Left ventricle myocardium superior (tissue), 1 donor: ENCODE measurements at regions not wholly inside any gene's neighbourhood (a gene's known extent, or its start where the extent isn't known, plus 50 kb on each side); places are given as distances from the start of the nearest gene placed in this dataset.
"Not testable (repeated sequence)": the region's sequence is repeated elsewhere in the genome, so short reads cannot be mapped to it uniquely, and the experiment has no call there.

Experiments
- ATAC-seq: fragments of 200-7000 bp; cut with Tn5 transposase; one replicate; pipeline ENCODE4 v1.9.1; 2020; ENCODE audit warnings: mild to moderate bottlenecking, moderate library complexity
- DNase-seq: peaks from one replicate; pipeline ENCODE4 v3.0.0-alpha.2; 2020
- intact Hi-C: fragments of 100-400 bp; cut with micrococcal nuclease; formaldehyde crosslinking; loops from one replicate; pipeline ENCODE4 v1.11.0; 2022
- donor health status: DM: no; HTN: yes; CAD: no; lungs with severe emphysema.

DNA sequence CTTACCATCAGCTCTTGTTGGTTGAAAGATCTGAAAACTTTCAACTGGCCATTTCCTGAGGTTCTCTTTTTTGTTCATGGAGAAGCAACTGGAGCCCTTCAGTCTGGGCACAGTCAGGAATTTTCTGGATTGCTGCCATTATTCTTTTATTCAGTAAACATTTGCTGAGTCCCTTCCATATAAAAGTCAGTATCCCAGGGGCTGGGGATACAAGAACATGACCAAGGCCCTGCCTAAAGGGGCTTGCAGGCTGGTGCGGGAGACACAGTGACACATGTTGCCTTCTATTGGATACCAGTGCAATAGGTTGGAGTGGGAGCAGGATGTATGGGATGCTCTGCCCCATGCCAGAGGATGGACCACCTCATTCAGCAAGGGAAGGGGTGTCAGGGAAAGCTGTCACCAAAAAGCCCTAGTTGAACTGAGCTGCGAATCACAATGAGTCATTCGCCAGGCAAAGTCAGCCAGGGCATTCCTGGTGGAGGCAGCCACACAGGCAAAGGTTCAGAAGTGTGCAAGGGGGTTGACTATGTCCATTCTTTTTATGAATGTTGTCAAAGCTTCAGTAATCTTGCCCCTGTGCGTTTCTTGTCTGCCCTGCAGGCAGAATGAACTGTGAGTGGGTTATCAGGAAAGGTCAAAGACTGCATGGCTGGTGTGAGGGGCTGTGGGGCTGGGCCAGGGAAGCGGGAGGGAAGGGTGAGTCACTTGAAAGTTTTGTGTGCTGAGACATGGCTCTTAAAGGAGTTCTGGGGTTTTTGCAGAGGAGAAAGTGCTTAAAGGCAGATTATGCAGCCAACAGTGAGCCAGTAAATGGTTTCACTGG, 395.9 kb downstream of the KCNRG start:
- intact Hi-C loops: no loop called here
- DNase-seq (no peak), ATAC-seq (peak; percentile 68)

DNA sequence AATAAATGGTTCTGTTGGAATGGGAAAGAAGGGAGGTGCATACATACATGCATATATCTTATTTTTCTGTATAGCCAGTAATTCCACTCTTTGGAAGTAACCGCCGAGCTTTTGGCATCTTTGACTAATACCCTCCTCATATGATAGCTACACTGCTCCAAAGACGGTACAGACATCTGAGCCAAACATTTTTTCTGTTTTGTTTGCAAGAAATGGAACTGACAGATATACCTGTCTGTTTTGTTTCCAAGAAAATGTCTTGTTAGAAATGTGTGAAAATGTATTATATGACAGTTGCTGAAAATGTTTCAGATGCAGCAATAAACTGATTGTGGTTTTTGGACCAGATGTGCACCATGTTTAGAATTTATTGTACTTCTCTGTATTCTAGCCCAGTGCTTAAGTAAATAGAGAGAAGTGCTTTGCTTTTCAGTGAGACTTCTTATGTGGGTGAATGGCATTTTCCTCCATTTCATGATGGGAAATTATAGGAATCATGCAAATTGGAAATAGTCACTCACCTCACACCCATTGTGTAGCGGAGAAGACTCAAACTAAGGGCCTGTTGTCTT, 396.9 kb downstream of the KCNRG start:
- DNase-seq: no peak
- intact Hi-C loops: no loop called here
- no peak for ATAC-seq

DNA sequence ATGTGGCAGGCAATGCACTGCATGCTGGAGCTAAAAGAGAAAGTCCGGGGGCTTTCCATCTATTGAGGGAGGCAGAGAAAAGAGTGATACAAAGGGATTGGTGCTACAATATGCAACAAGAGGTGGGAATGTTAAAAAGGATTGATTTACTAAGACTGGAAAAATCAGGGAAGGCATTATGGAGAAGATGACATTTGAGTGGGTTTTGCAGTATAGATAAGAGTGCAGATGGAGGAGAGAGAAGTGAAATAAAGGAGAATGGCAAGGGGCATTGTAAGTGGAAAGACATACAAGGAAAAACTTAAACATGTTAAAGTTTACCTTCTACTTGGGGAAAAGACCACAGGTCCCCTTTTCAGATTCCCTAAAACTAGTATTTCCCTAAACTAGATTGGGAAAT, 399.4 kb downstream of the KCNRG start:
- DNase-seq (no peak), ATAC-seq (no peak)
- intact Hi-C loops: no loop called here

DNA sequence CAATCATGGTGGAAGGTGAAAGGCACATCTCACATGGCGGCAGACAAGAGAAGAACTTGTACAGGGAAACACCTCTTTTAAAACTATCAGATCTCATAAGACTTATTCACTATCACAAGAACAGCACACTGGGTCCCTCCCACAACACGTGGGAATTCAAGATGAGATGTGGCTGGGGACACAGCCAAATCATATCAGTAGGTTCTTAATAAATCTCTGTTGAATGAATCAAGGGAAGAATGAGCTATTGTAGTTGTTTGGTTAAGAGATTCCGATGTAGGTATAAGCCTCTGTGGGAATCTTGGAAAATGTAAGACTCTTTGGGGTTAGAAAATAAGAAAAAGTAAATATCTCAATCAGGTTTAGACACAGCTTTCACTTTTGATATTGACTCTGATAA, 400.2 kb downstream of the KCNRG start:
- intact Hi-C loops: no loop called here
- no peak for ATAC-seq
- no peak for DNase-seq

DNA sequence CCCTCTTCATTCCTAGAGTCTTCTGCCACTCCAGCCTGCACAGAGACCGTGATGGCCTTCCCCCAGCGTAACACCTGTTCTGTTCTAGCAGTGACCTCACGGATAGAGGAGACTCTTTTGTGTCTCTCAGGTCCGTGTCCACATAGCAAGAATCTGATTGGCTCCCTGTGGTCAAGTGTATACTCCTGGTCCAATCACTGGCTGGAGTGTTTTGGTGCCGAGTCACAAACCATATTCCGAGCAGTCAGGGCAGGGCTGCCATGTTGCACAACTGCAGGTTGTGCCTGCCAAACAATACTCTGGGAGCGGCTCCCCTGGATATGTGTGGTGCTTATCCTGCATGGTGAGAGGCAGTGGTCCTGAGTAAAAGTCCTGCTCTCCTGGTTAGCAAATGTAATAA, 402.4 kb downstream of the KCNRG start:
- DNase-seq (no peak), ATAC-seq (no peak)
- intact Hi-C loops: no loop called here

DNA sequence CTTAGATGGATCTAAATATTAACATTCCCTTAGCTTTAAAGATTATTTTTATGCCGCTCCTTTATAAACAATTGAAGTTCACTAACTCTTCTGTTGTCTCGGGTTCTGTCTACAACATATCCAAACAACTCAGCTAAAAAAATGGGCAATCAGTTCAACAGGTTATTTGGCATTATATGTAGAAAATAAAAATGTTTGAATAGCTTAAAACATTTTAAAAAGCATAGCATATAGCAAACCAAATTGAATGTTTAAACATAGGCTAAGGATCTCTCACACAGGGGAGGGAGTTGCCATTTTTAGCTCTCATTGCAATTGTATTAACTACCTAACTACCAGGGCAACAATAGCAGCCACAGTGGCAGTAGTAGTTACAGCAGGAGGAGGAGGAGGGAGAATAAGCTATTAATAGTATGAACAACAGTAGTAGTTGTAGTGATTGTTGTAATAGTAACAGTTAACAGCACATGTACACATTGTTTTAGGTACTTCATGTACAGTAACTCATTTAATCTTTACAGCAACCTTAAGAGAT, 404.2 kb downstream of the KCNRG start:
- intact Hi-C loops: no loop called here

DNA sequence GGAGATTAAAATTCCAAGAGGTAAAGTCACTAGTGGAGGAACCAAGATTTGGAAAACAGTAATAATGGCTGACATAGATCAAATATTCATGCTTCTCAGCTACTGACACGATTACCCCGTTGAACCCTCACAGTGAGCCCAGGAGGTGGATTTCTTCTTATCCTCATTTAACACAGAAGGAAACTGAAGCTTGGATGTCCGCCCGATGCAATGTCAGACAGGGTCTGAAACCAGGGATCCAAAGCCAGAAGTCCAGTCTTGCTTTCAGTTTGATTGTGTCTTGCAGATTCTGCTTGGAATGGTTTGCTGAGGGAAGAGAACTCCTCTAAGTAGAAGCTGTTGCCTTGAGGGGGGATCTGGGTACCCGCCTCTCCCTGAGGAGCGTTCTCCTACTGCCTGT, 404.7 kb downstream of the KCNRG start:
- peak; percentile 53 for ATAC-seq
- DNase-seq: peak; percentile 38
- intact Hi-C loops: no loop called here

More for the DNA sequence above, 404.2 kb downstream of the KCNRG start:
- DNase-seq (no peak), ATAC-seq (peak; percentile 83)

DNA sequence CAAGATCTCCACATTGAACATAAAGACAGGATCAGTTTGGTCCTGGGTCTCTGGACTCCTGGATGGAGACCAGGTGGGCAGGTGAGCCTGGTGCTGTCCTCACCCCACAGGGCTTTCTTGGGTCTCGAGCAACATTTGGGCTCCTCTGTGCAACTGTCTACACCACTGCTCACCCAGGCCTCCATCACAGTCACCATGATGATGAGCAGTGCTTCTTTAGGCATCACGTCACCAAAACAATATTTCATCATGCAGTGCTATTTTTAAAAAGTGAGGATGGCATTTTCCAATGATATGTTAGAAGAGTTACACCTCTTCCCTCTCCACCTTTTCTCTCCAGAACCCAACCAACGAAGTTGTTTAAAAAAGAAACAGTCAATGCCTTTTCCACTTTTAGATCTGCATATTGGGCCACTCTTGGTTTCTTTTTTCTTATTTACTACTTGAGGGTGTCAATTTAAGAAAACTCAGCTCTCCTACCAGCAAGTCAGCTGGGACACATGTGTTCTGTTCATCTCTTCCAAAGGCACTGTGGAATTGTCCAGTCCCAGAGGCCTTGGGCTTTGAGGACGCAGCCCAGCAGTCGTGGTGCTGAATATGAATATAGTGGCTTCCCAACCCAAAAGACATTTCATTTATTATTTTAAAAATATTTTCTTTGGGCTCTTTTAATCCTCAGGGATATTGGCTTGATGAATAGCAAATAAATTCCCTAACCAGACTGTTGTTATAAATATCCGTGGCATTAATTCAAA, 405.7 kb downstream of the KCNRG start:
- ATAC-seq (peak; percentile 65), DNase-seq (no peak)
- intact Hi-C loops: no loop called here

DNA sequence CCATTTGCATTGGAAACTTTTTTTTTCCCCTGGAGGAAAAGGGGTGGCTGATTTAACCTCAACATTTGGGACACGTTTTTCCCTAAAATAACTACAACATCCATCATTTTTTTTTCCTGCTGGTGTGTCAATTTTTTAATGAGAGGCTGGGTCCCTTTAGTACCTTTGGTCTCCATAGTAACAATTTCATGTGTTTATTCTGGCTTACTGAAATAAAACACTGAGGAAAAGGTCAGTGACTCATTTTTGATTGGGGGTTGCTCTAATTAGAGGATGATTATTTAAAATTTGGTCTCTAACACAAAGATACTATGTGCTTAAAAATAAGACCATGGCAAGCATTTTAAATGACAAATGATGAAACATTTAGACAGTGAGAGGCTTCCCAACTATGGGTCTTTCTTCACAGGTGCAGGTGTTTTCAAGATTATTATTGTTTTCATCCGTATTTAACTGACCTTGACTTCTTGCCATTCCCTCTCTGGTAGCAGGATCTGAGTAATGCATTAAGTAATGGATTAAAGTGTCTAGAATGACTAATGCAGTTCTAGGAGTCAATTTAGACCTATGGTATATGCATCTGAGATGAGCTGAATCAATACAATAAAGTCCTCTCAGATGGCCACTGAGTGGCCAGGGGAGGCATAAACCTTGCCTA, 406.4 kb downstream of the KCNRG start:
- DNase-seq (no peak), ATAC-seq (no peak)
- intact Hi-C loops: no loop called here

DNA sequence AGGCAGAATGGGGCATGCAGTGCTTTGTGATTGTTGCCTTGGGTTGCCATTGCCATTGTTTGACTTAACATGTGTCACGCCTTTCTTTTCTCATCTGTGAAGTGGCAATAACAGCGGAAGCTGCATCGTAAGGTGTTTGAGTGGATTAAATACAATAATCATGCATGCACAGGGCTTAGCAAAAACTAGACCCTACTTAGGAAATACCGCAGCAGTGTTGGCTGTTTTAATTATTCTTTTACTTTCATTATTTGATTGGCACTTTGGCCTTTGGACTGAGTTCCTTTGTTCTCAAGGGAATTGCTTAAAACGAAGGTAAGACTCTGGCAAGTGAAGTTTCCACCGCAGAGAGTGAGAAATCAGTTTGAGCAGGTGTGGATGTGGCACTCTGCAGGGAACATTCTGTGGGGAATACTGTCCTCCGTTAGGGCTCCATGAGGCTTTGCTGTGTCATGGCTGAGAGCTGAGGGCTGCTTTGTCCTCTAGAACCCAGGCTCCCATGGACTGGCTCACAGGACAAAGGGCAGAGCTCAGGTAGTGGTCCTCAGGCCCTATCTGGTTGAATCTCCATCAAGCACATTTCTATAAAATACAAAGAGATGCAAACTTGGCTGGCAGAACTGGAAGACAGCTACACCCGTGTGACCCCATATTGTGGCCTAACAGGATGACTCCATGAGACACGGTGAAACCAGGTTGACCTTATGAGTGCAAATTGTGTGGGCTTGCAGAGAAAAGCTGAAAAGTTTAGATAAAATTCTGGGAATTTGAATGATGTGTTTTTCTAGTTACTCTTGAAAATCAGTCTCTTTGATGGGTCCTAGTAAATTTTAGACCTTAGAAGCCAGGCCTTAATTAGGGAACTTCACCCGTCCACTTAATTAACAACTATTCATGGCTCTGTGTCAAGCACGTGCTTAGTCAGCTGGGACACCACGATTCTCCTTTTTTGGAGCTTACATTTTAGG, 407.2 kb downstream of the KCNRG start:
- DNase-seq: no peak
- intact Hi-C loops: no loop called here
- no peak for ATAC-seq

DNA sequence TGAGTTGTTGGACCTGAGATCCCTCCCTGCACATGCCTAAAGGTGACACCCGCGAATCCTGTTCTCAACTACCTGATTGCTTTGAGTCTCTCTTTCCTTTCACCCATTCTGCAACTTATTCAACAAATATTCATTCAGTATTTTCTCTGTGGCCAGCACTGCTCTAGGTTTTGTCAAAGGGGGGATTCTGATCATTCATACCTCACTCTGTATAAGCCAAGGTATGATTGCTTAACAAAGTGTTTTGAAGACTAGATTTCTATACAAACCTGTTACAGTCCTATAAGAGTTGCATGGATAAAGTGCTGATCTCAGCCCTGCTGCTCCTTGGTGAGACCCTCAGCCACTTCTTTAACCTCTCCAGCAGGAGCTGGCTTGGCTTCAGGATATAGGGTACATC, 409.7 kb downstream of the KCNRG start:
- no peak for DNase-seq
- intact Hi-C loops: no loop called here
- ATAC-seq: no peak

DNA sequence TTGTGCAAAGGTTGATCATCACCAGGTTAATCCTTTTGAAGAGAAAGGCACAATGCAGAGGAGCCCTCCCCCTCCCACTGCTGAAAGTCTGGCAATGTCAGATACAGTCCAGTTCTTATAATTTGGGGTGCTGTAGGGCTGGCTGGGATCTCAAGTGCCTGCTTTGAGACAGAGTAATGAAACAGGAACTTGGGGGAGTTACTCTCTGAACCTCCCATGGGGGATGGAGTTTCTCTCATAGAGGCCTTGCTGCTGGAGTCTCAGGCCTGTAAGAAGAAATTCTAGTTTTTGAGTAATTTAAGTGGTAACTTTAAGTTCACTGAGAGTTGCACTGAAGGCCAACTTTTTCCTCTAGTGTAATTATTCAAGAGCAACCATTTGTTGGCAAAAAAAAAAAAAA, 410.5 kb downstream of the KCNRG start:
- intact Hi-C loops: no loop called here
- ATAC-seq (no peak), DNase-seq (no peak)

DNA sequence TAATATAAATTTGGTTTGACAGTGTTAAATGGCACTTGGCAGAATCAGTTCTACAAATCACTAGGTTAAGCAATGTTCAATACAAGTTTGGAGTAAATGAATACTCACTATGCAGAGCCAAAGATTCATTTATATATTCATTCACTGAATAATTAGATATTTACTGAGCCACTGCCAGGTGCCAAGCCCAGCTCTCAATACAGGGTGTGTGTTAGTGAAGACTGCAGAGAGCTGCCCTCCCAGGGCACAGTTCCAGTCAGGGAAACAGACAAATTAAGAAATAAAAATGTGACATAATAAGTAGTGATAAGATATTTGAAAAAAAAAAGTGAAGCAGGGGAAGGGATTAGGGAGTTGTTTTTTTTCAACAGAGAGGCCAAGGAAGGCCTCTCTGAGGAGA, 411.7 kb downstream of the KCNRG start:
- no peak for ATAC-seq
- intact Hi-C loops: no loop called here

DNA sequence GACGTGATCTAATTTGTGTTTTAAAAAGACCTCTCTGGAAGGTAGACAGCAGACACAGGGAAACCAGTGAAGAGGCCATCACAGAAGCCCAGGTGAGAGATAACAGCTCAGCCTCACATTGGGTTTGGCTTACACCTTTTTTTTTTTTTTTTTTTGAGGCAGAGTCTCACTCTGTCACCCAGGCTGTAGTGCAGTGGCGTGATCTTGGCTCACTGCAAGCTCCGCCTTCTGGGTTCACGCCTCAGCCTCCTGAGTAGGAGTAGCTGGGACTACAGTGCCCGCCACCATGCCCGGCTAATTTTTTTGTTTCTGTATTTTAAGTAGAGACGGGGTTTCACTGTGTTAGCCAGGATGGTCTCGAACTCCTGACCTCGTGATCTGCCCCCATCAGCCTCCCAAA, 412.3 kb downstream of the KCNRG start:
- DNase-seq, ATAC-seq, intact Hi-C loops: not testable (repeated sequence)

More for the DNA sequence above, 411.7 kb downstream of the KCNRG start:
- no peak for DNase-seq

DNA sequence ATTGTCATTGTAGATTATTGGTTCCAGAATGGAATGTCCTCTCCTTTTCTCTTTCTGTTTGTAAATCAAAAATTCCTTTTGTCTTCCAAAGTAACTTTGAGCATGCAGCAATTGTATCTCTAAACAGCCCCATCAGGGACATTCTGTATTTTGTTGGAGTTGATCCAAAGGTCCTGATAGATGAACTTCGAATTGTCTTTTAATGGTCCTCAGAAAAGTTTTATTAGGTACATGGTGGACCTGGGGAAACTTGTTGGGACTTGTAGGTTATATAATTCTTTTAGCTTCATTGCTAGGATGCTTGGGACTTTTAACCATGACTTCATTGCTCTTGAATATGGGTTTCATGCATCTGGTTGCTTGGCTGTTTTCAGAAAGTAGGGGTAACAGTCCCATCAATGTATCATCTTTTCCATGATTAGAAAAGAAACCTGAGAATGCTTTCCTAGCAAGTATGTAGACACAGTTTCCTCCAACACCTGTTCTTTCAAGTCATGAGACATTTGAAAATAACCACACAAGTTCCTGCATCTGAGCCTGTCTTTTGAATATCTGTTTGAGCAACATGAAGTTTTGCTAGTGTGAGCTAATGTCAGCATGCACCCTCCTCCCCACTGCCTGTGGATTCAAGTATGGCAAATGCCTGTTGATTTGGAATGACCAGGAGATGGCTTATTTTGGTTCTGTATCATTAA, 413.1 kb downstream of the KCNRG start:
- intact Hi-C loops: no loop called here

DNA sequence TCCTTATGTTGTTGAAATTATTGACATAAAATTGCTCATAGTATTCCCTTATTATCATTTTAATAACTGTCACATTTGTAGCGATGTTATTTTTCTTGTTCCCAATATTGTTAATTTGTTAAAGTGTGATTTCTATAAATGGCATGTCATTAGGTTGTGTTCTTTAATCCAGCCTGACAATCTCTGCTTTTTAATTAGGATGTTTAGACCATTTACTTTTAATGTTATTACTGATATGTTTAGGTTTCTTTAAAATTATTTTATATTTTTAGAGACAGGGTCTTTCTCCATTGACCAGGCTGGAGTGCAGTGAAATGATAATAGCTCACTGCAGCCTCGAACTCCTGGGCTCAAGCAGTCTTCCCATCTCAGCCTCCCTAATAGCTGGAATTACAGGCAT, 408.5 kb downstream of the DLEU7 start:
- DNase-seq: no peak
- ATAC-seq: no peak
- intact Hi-C loops: no loop called here

More for the DNA sequence above, 413.1 kb downstream of the KCNRG start:
- DNase-seq: no peak
- no peak for ATAC-seq

DNA sequence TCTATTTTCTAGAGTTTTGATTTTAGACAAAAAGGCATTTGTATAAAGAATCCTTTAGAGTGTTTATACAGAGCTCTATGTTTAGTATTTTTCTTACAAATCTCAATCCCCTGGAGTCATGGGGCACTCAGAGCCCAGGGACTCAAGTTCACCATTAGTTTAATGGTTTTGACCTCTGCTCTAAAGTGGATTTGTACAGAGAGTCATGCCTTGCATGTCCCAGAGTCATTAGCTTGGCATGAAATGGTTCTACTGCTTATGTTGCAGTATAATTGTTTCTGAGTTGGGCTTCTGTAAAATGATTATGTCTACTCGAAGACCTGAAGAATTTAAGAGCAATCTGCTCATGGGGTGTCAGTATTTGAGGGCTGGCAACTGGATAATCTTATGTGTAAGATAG, 406.2 kb downstream of the DLEU7 start:
- intact Hi-C loops: no loop called here
- DNase-seq (no peak), ATAC-seq (no peak)

DNA sequence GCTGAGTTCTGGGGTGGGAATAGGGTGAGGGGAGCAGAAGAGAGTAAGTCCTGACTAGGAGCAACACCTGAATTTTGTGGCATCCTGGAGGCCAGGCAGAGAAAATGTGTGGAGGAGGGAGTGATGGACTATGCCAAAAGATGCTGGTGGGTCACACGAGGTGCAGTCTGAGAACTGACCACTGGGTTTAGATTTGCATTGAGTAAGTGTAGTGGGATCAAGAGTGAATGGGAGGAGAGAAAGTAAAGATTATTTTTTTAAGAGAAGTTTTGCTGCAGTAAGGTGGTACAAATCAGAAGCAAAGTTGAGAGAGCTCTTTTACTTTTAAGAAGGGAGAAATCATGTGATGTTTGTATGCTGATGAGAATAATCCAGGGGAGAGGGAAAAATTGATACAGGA, 405.1 kb downstream of the DLEU7 start:
- ATAC-seq: no peak
- intact Hi-C loops: no loop called here

More for the DNA sequence above, 405.1 kb downstream of the DLEU7 start:
- no peak for DNase-seq
